ENCODE measurements at regions not wholly inside any gene's neighbourhood (a gene's known extent, or its start where the extent isn't known, plus 50 kb on each side); places are given as distances from the start of the nearest gene placed in this dataset.
"Not testable (repeated sequence)": the region's sequence is repeated elsewhere in the genome, so short reads cannot be mapped to it uniquely, and the experiment has no call there.

- DNase-seq: peak; percentile 61
These were observed 69.4 kb upstream of the EVL start for GRCh38 chr14:99995700-99996356.

- DNase-seq: no peak
These were observed 68.2 kb upstream of the EVL start for GRCh38 chr14:99996951-99997571.

GRCh38 chr14:100000398-100000797 lies 64.8 kb upstream of the EVL start:
- not testable (repeated sequence) for DNase-seq

GRCh38 chr14:100004392-100004791 lies 60.8 kb upstream of the EVL start:
- DNase-seq: no peak

- DNase-seq: no peak
These were observed 58.0 kb upstream of the EVL start for GRCh38 chr14:100007254-100007653.

- not testable (repeated sequence) for DNase-seq
These were observed 55.4 kb upstream of the EVL start for GRCh38 chr14:100009802-100010201.

GRCh38 chr14:100010679-100011078 lies 54.5 kb upstream of the EVL start:
- DNase-seq: no peak

GRCh38 chr14:100011628-100012325 lies 53.4 kb upstream of the EVL start:
- DNase-seq: no peak

- DNase-seq: no peak
These were observed 52.5 kb upstream of the EVL start for GRCh38 chr14:100012478-100013327.

- no peak for DNase-seq
These were observed 50.0 kb upstream of the EVL start for GRCh38 chr14:100015251-100015655.
